Trophoblast cell (in vitro differentiated cells and primary cell): ENCODE measurements at regions not wholly inside any gene's neighbourhood (a gene's known extent, or its start where the extent isn't known, plus 50 kb on each side); places are given as distances from the start of the nearest gene placed in this dataset.
A peak's percentile ranks its signal among the peaks of the same experiment; 100 is the strongest.

Experiments used
- DNase-seq, 2 donors: peaks; one replicate each; pipeline ENCODE4 v3.0.0-alpha.2; 2016
- H2AFZ ChIP-seq: 2 replicates; pipeline ENCODE4 v1.6.1; 2013; ENCODE audit warnings: low read length, moderate library complexity, mild to moderate bottlenecking; ENCODE audit not compliant: insufficient read depth, poor library complexity
- H2AK5ac ChIP-seq: 2 replicates; pipeline ENCODE4 v1.6.1; 2013; ENCODE audit warnings: mild to moderate bottlenecking, low read length
- H2BK120ac ChIP-seq: 2 replicates; pipeline ENCODE4 v1.6.1; 2013; ENCODE audit warnings: low read length, mild to moderate bottlenecking, moderate library complexity; ENCODE audit not compliant: insufficient read depth, poor library complexity
- H2BK12ac ChIP-seq: 2 replicates; pipeline ENCODE4 v1.6.1; 2013; ENCODE audit warnings: mild to moderate bottlenecking, low read length, moderate library complexity
- H2BK5ac ChIP-seq: 2 replicates; pipeline ENCODE4 v1.6.1; 2013; ENCODE audit warnings: low read length, low read depth, moderate library complexity, mild to moderate bottlenecking; ENCODE audit not compliant: poor library complexity
- H3K14ac ChIP-seq: 2 replicates; pipeline ENCODE4 v1.6.1; 2013; ENCODE audit warnings: mild to moderate bottlenecking, low read length
- H3K18ac ChIP-seq: 2 replicates; pipeline ENCODE4 v1.6.1; 2013; ENCODE audit warnings: mild to moderate bottlenecking, low read length
- H3K23ac ChIP-seq: 2 replicates; pipeline ENCODE4 v1.6.1; 2013; ENCODE audit warnings: low read length
- H3K27ac ChIP-seq: 2 replicates; pipeline ENCODE4 v1.5.1; 2013; ENCODE audit warnings: low read depth, mild to moderate bottlenecking, inconsistent platforms, low read length, moderate library complexity
- H3K27me3 ChIP-seq: 2 replicates; pipeline ENCODE4 v1.6.1; 2013; ENCODE audit warnings: inconsistent platforms, mild to moderate bottlenecking, low read length, moderate library complexity; ENCODE audit not compliant: insufficient read depth
- H3K36me3 ChIP-seq, 2 experiments: 1 replicate in 1 of 2; 2 replicates in 1 of 2; pipeline ENCODE4 v1.6.1; 2013; ENCODE audit warnings: low read length in 2 of 2, mild to moderate bottlenecking in 2 of 2, moderate library complexity in 1 of 2; ENCODE audit not compliant: insufficient read depth in 2 of 2, control insufficient read depth in 1 of 2
- H3K4ac ChIP-seq: 2 replicates; pipeline ENCODE4 v1.6.1; 2013; ENCODE audit warnings: low read depth, mild to moderate bottlenecking, low read length, moderate library complexity
- H3K4me1 ChIP-seq, 2 experiments: 1 replicate in 1 of 2; 2 replicates in 1 of 2; pipeline ENCODE4 v1.6.1; 2013; ENCODE audit warnings: low read length in 2 of 2, mild to moderate bottlenecking in 2 of 2, moderate library complexity in 1 of 2; ENCODE audit not compliant: insufficient read depth in 2 of 2, control insufficient read depth in 1 of 2
- H3K4me2 ChIP-seq: 2 replicates; pipeline ENCODE4 v1.6.1; 2013; ENCODE audit warnings: inconsistent platforms, mild to moderate bottlenecking, low read length, moderate library complexity
- H3K4me3 ChIP-seq: 2 replicates; pipeline ENCODE4 v1.5.1; 2013; ENCODE audit warnings: mild to moderate bottlenecking, low read depth, low read length, inconsistent platforms
- H3K79me1 ChIP-seq: one replicate; pipeline ENCODE4 v1.6.1; 2013; ENCODE audit warnings: low read length
- H3K79me2 ChIP-seq: 2 replicates; pipeline ENCODE4 v1.6.1; 2013; ENCODE audit warnings: low read length, mild to moderate bottlenecking; ENCODE audit not compliant: control insufficient read depth, insufficient read depth, poor library complexity
- H3K9ac ChIP-seq: 2 replicates; pipeline ENCODE4 v1.6.1; 2013; ENCODE audit warnings: mild to moderate bottlenecking, low read length
- H3K9me3 ChIP-seq: 2 replicates; pipeline ENCODE4 v1.6.1; 2013; ENCODE audit warnings: low read depth, mild to moderate bottlenecking, control low read depth, inconsistent platforms, low read length; ENCODE audit not compliant: insufficient read depth
- H4K12ac ChIP-seq: 2 replicates; pipeline ENCODE4 v1.6.1; 2013; ENCODE audit warnings: low read depth, mild to moderate bottlenecking, low read length, moderate library complexity
- H4K8ac ChIP-seq: 2 replicates; pipeline ENCODE4 v1.6.1; 2013; ENCODE audit warnings: low read depth, mild to moderate bottlenecking, low read length, moderate library complexity
- H4K91ac ChIP-seq: one replicate; pipeline ENCODE4 v1.6.1; 2013; ENCODE audit warnings: low read depth, mild to moderate bottlenecking, low read length, moderate library complexity
- WGBS: extraction: QIAGEN DNeasy Blood & Tissue Kit; methylation state at CpG from one replicate; pipeline ENCODE4 v1.1.7; 2013; ENCODE audit warnings: missing lambda C conversion rate; ENCODE audit not compliant: insufficient read length, insufficient coverage; ENCODE audit errors: extremely low coverage; 5-methylcytosine and 5-hydroxymethylcytosine counted together

DNA sequence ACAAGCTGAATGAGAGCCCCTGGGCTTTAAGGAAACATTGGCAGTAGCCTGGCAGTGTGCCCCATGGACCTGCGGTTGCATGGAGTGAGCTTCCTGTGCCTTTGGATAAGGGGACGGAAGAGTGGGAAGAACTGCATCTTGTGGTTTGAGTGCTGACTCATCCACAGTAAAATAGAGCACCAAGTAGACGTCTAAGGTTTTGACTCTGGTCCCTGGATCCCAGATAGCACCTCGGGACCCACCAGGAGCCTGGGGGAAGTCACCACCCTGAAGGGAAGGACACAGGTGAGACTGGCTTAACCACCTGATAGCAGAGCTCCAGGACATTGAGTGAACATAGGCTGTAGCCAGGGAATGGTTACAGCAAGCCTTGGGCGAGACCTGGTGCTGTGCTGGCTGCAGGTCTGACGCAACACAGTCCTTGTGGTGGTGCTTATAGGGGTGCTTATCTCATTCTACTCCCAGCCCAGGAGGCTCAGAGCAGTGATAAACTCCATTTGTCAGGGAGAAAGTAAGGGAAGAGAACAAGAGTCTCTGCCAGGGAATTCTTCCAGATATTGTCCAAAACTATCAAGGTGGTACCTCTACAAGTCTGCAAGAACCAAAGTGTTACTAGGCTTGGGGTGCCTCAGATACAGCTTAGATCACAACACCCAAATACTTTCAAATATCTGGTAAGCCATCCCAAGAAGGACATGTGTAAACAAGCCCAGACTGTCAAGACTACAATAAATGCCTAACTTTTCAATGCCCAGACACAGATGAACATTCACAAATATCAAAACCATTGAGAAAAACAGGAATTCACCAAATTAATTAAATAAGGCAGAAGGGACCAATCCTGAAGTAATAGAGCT, 123.6 kb upstream of the TET2 start:
- no peak overlapping the region for H4K12ac ChIP-seq
- no peak overlapping the region for H2AK5ac ChIP-seq
- peak overlapping the region; percentile 72 for H3K27ac ChIP-seq
- no peak overlapping the region for H3K4me3 ChIP-seq
- peak overlapping the region; percentile 77 for H2BK120ac ChIP-seq
- H3K14ac ChIP-seq, result peak overlapping the region; percentile 45
- H3K27me3 ChIP-seq, result no peaks in the 10 kb centered on the region
- peak overlapping the region; percentile 33 for H4K8ac ChIP-seq
- no peak overlapping the region for H3K4ac ChIP-seq
- H3K23ac ChIP-seq, result no peak overlapping the region
- DNase-seq, result peak; percentile 77 to 79
- no peaks in the 10 kb centered on the region for H3K9me3 ChIP-seq
- H3K9ac ChIP-seq, result no peak overlapping the region
- H4K91ac ChIP-seq, result peak overlapping the region; percentile 67
- no peaks in the 10 kb centered on the region for H3K79me2 ChIP-seq
- H3K79me1 ChIP-seq, result peaks cover 5% of the 10 kb centered on the region
- no CpG with 5 or more reads among the region's 6 CpGs for whole genome bisulfite sequencing
- H3K4me1 ChIP-seq, result no peaks in the 10 kb centered on the region
- no peak overlapping the region for H3K4me2 ChIP-seq
- H2BK5ac ChIP-seq, result peak overlapping the region; percentile 70
- H2AFZ ChIP-seq, result no peak overlapping the region
- peak overlapping the region; percentile 56 for H2BK12ac ChIP-seq
- no peaks in the 10 kb centered on the region for H3K36me3 ChIP-seq
- no peak overlapping the region for H3K18ac ChIP-seq

DNA sequence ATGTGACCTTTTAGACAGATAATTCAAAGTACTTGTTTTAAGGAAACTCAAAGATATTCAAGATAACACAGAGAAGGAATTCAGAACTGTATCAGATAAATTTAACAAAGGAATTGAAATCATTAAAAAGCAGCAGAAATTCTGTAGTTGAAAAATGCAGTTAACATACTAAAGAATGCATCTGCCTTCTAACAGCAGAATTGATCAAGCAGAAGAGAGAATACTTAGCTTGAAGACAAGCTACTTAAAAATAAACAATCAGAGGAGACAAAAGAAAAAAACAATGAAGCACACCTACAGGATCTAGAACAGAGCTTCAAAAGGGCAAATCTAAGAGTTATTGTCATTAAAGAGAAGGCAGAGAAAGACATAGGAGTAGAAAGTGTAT, 123.0 kb upstream of the TET2 start:
- H3K27me3 ChIP-seq, result no peaks in the 10 kb centered on the region

DNA sequence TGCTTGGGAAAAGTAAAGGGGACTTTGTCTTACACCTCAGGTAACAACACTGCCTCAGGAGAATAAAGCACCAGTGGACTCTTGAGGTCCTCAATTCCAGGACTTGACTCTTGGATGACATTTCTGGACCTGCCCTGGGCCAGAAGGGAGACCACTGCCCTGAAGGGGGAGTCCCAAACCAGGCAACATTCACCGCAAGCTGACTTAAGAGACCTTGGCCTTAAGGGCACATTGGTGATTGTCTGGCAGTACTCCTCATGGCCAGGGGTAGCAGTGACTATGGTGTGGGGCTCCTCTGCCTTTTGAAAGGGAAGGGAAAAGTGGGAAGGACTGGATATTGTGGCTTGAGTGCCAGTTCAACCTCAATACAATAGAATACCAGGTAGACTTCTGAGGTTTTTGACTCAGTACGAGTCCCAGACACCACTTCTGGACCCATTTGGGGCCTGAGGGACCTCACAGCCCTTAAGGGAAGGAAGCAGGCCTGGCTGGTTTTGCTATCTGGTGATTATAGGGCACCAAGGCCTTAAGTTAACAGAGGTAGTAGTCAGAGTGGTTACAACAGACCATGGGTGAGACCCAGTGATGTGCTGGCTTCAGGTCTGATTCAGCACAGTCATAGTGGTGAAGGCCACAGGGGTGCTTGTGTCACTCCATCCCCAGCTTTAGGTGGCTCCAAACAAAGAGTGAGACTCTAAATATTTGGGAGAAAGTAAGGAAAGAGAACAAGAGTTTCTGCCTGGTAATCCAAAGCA, 121.2 kb upstream of the TET2 start:
- Histone ChIP-seq H2BK5ac (peak overlapping the region; percentile 38), H3K14ac (no peak overlapping the region), H4K91ac (peak overlapping the region; percentile 33), H3K36me3 (no peaks in the 10 kb centered on the region), H3K4me1 (no peaks in the 10 kb centered on the region), H3K4me3 (no peak overlapping the region), H3K9me3 (no peaks in the 10 kb centered on the region), H2AFZ (no peak overlapping the region), H3K27me3 (no peaks in the 10 kb centered on the region), H3K27ac (peak overlapping the region; percentile 46), H3K4me2 (no peak overlapping the region), H3K4ac (no peak overlapping the region), H3K18ac (no peak overlapping the region), H3K79me1 (peaks cover 5% of the 10 kb centered on the region), H4K8ac (no peak overlapping the region), H2BK12ac (no peak overlapping the region), H3K23ac (no peak overlapping the region), H4K12ac (no peak overlapping the region), H2BK120ac (peak overlapping the region; percentile 10), H2AK5ac (no peak overlapping the region), H3K9ac (no peak overlapping the region), H3K79me2 (no peaks in the 10 kb centered on the region)
- DNase-seq, result no peak
- WGBS, result no CpG with 5 or more reads among the region's 2 CpGs

More for the DNA sequence above, 123.0 kb upstream of the TET2 start:
- Histone ChIP-seq H3K9ac (no peak overlapping the region), H3K14ac (no peak overlapping the region), H3K4me2 (no peak overlapping the region), H3K23ac (no peak overlapping the region), H2AK5ac (no peak overlapping the region), H2AFZ (no peak overlapping the region), H3K4me1 (no peaks in the 10 kb centered on the region), H3K18ac (no peak overlapping the region), H3K36me3 (no peaks in the 10 kb centered on the region), H4K8ac (no peak overlapping the region), H3K4ac (no peak overlapping the region), H3K79me1 (peaks cover 5% of the 10 kb centered on the region), H3K9me3 (no peaks in the 10 kb centered on the region), H2BK120ac (no peak overlapping the region), H2BK12ac (no peak overlapping the region), H3K4me3 (no peak overlapping the region), H3K27ac (no peak overlapping the region), H2BK5ac (no peak overlapping the region), H3K79me2 (no peaks in the 10 kb centered on the region), H4K12ac (no peak overlapping the region), H4K91ac (no peak overlapping the region)
- no peak for DNase-seq

DNA sequence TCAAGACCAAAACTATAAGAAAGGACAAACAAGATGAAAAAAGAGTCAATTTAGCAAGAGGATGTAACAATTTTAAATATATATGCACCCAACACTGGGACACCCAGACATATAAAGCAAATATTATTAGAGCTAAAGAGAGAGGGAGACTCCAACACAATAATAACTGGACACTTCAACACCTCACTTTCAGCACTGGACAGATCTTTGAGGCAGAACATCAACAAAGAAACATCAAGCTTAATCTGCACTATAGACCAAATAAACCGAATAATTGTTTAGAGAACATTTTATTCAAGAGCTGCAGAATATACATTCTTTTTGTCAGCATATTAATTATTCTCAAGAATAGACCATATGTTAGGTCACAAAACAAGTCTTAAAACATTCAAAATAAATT, 109.7 kb upstream of the TET2 start:
- WGBS, result no CpG with 5 or more reads among the region's 1 CpG
- no peak overlapping the region for H3K4ac ChIP-seq
- H3K79me2 ChIP-seq, result no peaks in the 10 kb centered on the region
- no peak overlapping the region for H3K9ac ChIP-seq
- H4K91ac ChIP-seq, result no peak overlapping the region
- no peaks in the 10 kb centered on the region for H3K27me3 ChIP-seq
- no peak overlapping the region for H3K4me2 ChIP-seq
- H3K27ac ChIP-seq, result no peak overlapping the region
- no peak overlapping the region for H2AK5ac ChIP-seq
- no peak overlapping the region for H4K12ac ChIP-seq
- H2AFZ ChIP-seq, result no peak overlapping the region
- H3K79me1 ChIP-seq, result no peaks in the 10 kb centered on the region
- H2BK120ac ChIP-seq, result no peak overlapping the region
- H4K8ac ChIP-seq, result no peak overlapping the region
- H2BK12ac ChIP-seq, result no peak overlapping the region
- H3K36me3 ChIP-seq, result no peaks in the 10 kb centered on the region
- DNase-seq, result no peak
- H3K23ac ChIP-seq, result no peak overlapping the region
- no peaks in the 10 kb centered on the region for H3K9me3 ChIP-seq
- H2BK5ac ChIP-seq, result no peak overlapping the region
- H3K4me1 ChIP-seq, result no peaks in the 10 kb centered on the region
- no peak overlapping the region for H3K4me3 ChIP-seq
- no peak overlapping the region for H3K14ac ChIP-seq
- no peak overlapping the region for H3K18ac ChIP-seq
